ENCODE measurements at regions not wholly inside any gene's neighbourhood (a gene's known extent, or its start where the extent isn't known, plus 50 kb on each side); places are given as distances from the start of the nearest gene placed in this dataset.

GRCh38 chr22:49033616-49034015, 794.1 kb downstream of the BRD1 start:
- DNase-seq = no peak

- DNase-seq = no peak
These were observed 794.9 kb downstream of the BRD1 start for GRCh38 chr22:49032821-49033220.

- DNase-seq = no peak
These were observed 795.8 kb downstream of the BRD1 start for GRCh38 chr22:49031746-49032330.

- no peak for DNase-seq
These were observed 799.6 kb downstream of the BRD1 start for GRCh38 chr22:49028111-49028510.

- no peak for DNase-seq
These were observed 800.4 kb downstream of the BRD1 start for GRCh38 chr22:49027368-49027670.

GRCh38 chr22:49026494-49027367, 800.9 kb downstream of the BRD1 start:
- no peak for DNase-seq

- no peak for DNase-seq
These were observed 801.7 kb downstream of the BRD1 start for GRCh38 chr22:49025791-49026493.

- DNase-seq = no peak
These were observed 802.8 kb downstream of the BRD1 start for GRCh38 chr22:49024775-49025440.

- no peak for DNase-seq
These were observed 803.5 kb downstream of the BRD1 start for GRCh38 chr22:49023879-49024774.

GRCh38 chr22:49023161-49023878, 804.4 kb downstream of the BRD1 start:
- DNase-seq = no peak

- no peak for DNase-seq
These were observed 804.9 kb downstream of the BRD1 start for GRCh38 chr22:49022816-49023160.

GRCh38 chr22:49021926-49022815, 805.5 kb downstream of the BRD1 start:
- no peak for DNase-seq

- DNase-seq = no peak
These were observed 806.3 kb downstream of the BRD1 start for GRCh38 chr22:49021131-49021925.

- DNase-seq = no peak
These were observed 807.6 kb downstream of the BRD1 start for GRCh38 chr22:49019737-49020713.

GRCh38 chr22:49018601-49019000, 809.1 kb downstream of the BRD1 start:
- no peak for DNase-seq

GRCh38 chr22:49017482-49018329, 810.0 kb downstream of the BRD1 start:
- DNase-seq = no peak

GRCh38 chr22:49016909-49017481, 810.7 kb downstream of the BRD1 start:
- DNase-seq = no peak
